GM12891 (cell line): ENCODE measurements at regions not wholly inside any gene's neighbourhood (a gene's known extent, or its start where the extent isn't known, plus 50 kb on each side); places are given as distances from the start of the nearest gene placed in this dataset.

ENCODE experiments used
- POLR2A ChIP-seq: IDR thresholded peaks from 2 replicates; pipeline ENCODE4 v1.6.1; 2011; ENCODE audit warnings: low read depth, low read length, control low read depth
- POLR2AphosphoS5 ChIP-seq: IDR thresholded peaks from 2 replicates; pipeline ENCODE4 v1.6.1; 2011; ENCODE audit warnings: low read depth, low read length, control low read depth
- POU2F2 ChIP-seq: IDR thresholded peaks from 2 replicates; pipeline ENCODE4 v1.6.1; 2011; ENCODE audit warnings: low read depth, mild to moderate bottlenecking, control low read depth, low read length, moderate library complexity
- SPI1 ChIP-seq: IDR thresholded peaks from 2 replicates; pipeline ENCODE4 v1.6.1; 2011; ENCODE audit warnings: low read depth, low read length, control low read depth
- TAF1 ChIP-seq: IDR thresholded peaks from 2 replicates; pipeline ENCODE4 v1.6.1; 2011; ENCODE audit warnings: low read depth, low read length, control low read depth

DNA sequence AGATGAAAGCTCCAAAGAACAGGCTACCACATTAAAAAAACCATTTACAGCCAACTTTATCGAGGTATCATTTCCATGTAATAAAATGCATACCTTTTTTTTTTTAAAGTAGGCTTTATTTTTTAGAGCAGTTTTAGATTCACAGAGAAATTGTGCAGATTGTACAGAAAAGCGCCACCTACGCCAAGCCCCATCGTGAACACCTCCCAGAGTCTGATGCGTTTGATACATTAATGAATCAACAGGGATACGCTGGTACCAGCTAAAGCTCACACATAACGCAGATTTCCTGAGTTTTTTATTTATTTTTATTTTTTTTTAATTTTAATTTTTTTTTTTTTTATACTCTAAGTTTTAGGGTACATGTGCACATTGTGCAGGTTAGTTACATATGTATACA is 129.9 kb downstream of the KIF26A start:
- TF ChIP-seq SPI1 (no peak), TAF1 (no peak), POLR2AphosphoS5 (no peak), POLR2A (no peak), POU2F2 (no peak)
